ENCODE measurements at regions not wholly inside any gene's neighbourhood (a gene's known extent, or its start where the extent isn't known, plus 50 kb on each side); places are given as distances from the start of the nearest gene placed in this dataset.

DNA sequence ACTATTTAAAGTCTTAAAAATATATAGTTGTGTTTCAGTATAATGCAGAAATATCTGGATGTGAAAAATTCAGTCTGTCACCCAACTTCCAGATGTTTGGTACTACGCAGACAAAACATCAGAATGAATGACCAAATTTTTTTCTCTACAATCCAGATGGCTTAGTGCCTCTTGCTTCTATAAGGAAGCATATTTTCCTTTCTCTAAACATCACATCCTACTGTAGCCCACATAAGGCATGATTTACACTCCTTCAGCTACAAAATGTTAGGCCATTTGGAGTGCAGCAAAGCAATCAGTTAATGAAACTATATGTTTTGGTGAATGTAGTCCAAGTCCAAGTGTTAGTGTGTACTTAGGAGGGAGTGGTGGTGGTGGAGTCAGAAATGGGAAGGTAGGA, 162.9 kb upstream of the SIX2 start:
- no peak for DNase-seq

GRCh38 chr2:45171136-45171501, 161.9 kb upstream of the SIX2 start:
- DNase-seq: no peak

DNA sequence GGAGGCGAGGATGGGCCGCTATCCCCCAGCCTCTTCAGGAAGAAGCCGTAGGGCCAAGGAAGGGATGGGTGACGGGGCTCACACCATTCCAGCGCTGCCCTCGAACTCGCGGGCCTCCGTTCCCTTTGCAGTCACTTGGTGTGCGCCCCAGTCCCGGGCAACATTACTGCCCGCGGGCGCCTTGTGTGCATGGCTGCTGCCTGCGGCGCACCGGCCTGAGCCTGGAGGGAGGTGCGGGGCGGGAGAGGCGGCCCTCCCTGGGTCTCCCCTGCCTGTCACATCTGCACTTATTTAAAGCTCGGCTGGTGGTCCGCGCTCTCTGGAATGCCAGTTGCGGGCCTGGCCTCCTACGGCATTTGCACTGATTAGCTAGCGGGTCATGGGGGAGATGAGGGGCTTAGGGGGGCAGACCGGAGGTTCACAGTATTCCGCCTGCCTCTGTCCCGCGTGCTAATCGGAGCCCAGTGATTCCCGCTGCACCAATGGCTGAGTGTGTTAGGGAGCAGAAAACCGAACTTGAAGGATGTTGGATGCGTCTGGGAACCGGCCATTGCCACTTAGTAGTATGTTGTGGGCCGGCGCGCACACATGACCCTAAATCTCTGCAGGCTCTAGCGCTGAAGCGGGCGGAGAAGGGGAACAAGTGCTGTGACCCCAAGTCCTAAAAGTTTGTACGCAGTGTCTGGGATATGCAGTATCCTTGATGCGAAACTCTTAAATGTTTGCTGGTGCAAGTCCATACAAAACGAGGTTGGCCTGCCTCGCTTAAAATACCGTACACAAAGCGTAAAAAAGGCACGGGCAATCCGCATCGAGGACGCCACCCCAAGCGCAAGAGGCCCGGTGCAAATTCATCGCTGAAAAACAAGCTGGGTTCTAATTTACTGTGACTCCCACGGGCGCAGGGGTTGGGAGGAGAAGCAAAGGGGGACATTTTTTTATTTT, 161.2 kb upstream of the SIX2 start:
- no peak for DNase-seq

GRCh38 chr2:45169339-45170190, 160.3 kb upstream of the SIX2 start:
- DNase-seq: no peak

DNA sequence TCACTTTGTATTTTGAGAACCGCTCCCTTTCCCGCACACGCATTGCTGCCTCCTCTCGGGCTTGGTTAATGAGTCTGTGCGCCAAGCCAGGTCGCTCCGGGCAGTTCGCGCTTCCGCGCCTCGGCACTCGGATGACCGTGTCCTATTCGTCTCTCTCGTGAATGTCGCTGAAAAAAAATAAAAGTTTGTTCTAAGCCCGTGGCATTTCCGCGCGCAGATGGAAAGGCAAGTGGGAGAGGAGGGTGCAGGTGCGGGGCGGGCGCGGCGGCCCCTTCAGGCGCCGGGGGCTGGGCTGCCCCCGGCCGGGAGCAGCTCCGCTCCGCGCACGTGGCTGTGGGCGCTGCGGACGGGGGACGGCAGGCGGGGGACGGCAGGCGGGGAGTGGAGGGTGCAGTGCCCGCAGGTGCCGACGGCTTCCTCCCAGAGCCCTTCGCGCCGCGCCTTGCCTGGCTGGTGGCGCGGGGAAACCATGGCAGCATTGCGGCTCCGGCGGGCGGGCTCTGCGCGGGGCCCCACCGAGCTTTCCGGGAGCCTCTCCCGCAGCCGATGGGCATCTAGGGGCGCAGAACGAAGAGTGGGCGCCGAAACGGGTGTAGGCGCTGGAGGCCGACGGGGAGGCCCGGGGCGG, 159.6 kb upstream of the SIX2 start:
- no peak for DNase-seq

- no peak for DNase-seq
Observed at GRCh38 chr2:45167920-45168629, 158.8 kb upstream of the SIX2 start.

DNA sequence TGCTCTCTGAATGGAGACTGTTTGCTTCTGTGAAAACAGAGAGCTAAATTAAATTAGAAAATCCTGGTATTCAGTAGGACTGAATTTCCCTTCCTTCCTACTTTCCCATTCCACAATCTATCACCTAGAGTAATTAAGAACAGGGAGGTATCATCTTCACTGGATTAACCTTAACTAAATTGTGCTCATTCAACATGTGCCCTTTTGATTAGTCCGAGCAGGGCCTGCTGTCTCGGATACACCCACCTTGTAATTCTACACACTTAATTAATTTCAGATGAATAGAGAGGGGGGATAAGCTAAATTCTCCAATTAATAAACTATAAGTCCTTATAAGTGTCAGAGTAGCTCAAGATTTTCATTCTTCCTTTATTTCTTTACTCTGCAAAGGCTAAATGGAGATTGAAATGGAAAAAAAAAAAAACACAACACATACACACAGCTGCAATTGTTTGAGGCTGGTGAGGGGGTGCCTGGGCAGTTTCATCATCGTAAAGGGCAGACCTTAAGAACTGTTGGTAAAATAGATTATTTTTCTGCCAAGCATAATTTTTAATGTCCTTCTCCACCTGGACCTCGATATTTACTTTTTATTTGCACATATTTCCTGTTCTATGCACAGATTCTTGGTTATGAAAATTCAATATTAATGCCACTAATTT, 157.1 kb upstream of the SIX2 start:
- DNase-seq: no peak

GRCh38 chr2:45162711-45163110, 153.5 kb upstream of the SIX2 start:
- no peak for DNase-seq

DNA sequence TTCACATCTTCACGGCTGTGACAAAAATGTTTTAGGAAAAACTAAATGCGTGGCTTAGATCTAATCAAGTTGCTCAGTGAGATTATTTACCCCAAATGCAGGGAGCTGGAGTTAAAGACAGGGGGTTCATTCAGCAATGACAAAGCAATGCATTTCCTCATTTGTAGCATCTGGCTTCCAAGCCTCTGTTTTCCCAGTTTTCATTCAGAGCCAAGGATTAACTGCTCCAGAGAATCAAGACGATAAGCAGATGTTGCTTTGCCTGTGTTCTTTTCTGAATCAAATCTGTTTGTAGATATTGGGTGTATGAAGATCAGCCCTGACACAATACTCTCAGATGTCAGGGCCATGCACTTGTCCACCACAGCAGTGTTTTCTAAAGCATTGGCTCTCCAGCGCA, 147.4 kb upstream of the SIX2 start:
- DNase-seq: no peak

GRCh38 chr2:45154606-45155155, 145.4 kb upstream of the SIX2 start:
- no peak for DNase-seq

- no peak for DNase-seq
Observed at GRCh38 chr2:45154144-45154543, 144.9 kb upstream of the SIX2 start.

- no peak for DNase-seq
Observed at GRCh38 chr2:45153121-45153520, 143.9 kb upstream of the SIX2 start.

DNA sequence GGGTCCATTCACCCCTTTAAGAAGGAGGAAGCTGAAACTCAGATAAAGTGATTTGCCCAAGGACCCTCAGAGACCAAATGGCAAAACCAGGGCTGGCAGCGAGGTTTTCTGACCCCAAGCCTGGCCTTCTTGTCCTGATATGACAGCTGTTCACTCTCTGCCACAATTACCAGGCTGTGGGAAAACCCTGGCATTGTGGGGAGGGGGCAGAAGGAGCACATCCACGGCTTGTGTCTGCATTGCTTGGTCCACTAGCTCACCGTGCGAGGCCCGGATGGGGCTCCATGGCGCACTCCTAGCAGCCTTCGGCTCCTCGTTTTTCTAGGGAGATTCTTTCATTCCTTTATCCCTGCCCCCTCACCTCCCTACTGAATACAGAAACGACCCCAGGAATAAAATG, 143.4 kb upstream of the SIX2 start:
- no peak for DNase-seq

GRCh38 chr2:45145073-45145899, 136.0 kb upstream of the SIX2 start:
- no peak for DNase-seq

DNA sequence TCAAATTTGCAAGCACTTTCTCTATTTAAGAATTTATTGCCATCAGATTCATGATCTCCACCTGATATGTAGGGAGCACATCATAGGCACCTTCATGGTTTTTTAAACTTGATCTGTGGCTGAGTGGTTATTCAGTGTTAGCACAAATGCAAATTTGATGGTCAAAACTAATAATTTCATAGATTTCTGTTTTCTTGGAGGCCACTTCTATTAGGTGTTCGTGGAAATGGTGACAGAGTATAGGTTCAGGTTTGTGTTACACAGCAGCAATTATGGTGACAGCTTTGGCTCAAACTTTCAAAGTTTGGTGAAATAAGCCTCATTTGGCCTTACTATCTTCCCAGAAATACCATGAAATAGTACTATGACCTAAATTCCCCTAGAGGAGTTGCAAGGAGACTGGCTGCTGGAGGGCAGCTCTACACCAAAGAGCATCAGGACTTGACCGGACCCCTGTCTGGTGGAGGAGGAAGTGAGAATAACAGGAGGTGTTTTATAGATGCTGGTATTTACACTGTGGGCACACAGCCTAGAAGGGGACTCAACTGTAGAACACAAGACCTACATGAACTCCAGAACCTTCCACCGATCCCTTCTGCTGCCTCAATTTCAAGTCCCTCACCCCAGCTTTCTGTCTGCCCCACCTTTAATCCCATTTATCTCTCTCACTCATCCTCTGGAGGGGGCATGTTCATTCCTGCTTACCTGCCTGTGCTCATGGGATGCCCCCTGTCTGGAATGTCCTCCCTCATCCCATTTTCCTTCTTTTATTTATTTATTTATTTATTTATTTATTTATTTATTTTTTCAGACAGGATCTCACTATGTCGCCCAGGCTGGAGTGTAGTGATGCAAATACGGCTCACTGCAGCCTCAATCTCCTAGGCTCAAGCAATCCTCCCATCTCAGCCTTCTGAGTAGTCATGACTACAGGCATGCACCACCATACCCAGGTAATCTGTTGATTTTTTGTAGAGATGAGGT, 132.9 kb upstream of the SIX2 start:
- no peak for DNase-seq

DNA sequence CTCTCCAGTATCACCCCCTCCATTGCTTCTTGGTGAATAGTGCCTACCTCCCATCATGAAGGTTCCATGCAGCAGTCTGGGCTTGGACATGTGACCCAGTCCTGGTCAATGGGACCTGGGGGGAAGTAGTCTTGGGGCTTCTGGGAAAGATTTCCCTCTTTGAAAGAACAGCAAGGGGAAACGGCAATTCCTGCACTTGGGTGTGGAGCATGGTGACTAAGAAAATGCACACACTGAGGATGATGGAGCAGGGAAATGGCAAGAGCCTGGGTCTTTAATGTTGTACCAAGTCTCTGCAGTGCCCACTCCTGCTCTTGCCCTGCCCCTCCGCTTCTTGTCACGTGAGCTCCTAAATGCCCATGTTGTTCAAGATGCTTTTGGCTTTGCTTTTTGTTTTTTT, 131.4 kb upstream of the SIX2 start:
- DNase-seq: no peak

DNA sequence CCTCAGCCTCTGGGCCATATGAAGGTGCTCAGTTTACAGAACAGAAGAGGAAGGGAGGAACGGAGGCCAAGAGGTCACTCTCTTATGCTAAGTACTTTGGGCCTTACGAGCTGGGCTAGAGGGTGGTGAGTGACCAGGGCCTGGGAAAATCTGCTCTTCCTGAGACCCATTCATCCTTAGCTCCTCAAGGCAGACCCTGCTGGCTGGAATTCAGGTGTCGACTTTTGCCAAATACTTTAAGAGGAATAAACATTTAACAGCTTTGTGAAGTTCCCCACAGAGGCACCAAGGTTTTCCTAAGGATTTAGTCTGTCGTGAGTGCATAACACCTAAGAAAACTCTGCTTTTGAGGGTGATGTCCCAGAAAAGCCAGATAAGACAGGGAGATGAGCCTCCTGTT, 129.7 kb upstream of the SIX2 start:
- no peak for DNase-seq

GRCh38 chr2:45137966-45138695, 128.9 kb upstream of the SIX2 start:
- DNase-seq: no peak

- peak; percentile 79 for DNase-seq
Observed at GRCh38 chr2:45134726-45135125, 125.5 kb upstream of the SIX2 start.

Data from GF-D8 (cell line).